ENCODE measurements at regions not wholly inside any gene's neighbourhood (a gene's known extent, or its start where the extent isn't known, plus 50 kb on each side); places are given as distances from the start of the nearest gene placed in this dataset.
A peak's percentile ranks its signal among the peaks of the same experiment; 100 is the strongest.

DNA sequence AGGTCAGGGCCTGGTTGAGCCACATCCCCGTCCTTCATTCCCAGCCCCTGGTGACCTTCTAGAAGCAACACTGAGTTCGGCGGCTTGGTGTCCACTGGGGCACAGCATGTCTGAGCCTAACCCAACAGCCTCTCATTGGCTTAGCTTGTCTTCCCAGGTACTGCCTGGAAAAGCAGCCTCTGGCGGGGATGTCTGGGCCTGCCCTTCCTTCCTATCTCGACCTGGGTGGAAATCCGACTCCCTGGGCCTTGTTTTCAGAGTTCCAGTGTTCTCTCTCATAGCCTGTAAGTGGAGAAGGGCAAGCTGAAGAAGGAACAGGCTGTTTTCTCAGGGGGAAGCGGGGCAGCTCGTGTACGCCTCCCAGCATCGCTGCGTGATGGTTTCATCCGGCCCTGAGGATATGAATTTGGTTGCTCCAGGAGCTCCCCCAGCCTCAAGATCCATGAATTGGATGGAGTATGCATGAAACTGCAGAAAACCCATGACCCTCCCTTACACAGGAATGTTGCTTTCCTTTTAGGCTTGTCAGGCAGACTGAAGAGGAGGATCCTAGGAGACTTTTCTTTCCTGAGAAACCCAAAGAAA is 116.5 kb upstream of the IRF2BP2 start:
- Histone ChIP-seq H3K27ac (ENCODE audit: low read depth, low read length) (no peak overlapping the region), H3K4me1 (ENCODE audit: control insufficient read depth in 1 of 2, insufficient read depth in 2 of 2, low read length in 2 of 2) (peaks cover 46 to 71% of the 10 kb centered on the region in 2 experiments), H3K27me3 (ENCODE audit: insufficient read depth, low read length) (no peaks in the 10 kb centered on the region; the same call in 1 of the 2 replicates), H4K20me1 (ENCODE audit: insufficient read depth) (no peaks in the 10 kb centered on the region), H3K9ac (ENCODE audit: low read length) (no peak overlapping the region), H3K9me2 (ENCODE audit: insufficient read depth) (no peaks in the 10 kb centered on the region), H3K4me2 (ENCODE audit: low read length) (peak overlapping the region; percentile 34; the same call in 1 of the 2 replicates), H3K36me3 (ENCODE audit: control insufficient read depth in 1 of 2, insufficient read depth in 2 of 2, low read length in 2 of 2) (no peaks in the 10 kb centered on the region), H3K79me2 (ENCODE audit: insufficient read depth, low read length) (no peaks in the 10 kb centered on the region), H2AFZ (ENCODE audit: low read depth, low read length, poor library complexity, severe bottlenecking) (no peak overlapping the region), H3K4me3 (replicated peaks in 1 of 2; ENCODE audit: low read depth in 1 of 2, low read length in 2 of 2) (no peak overlapping the region), H3K9me3 (ENCODE audit: control insufficient read depth in 1 of 2, insufficient read depth in 1 of 2, low read depth in 1 of 2, low read length in 2 of 2) (no peaks in the 10 kb centered on the region)
- ChIA-PET RAD21 (ENCODE audit: low non-redundant PET in 1 of 2, low total read pairs in 2 of 2, uncharacterized antibody in 2 of 2, unreplicated experiment in 2 of 2) (no interaction called here), CTCF (no interaction called here), POLR2A (no interaction called here)
- no peak for DNase-seq (ENCODE audit: low read depth, low spot score)
- BruUV-seq (replicated peaks): no TSS peak
- intact Hi-C loops (cut with micrococcal nuclease): loop anchor here (10.0 kb wide), 1 partner anchor 232 kb away; no protein-coding TSS in a partner anchor
- TF ChIP-seq JUND (IDR thresholded peaks at IDR 0.05) (no peak), TCF7L2 (IDR thresholded peaks at IDR 0.05; ENCODE audit: borderline replicate concordance, extremely low read depth, insufficient read depth, insufficient read length) (no peak), CEBPB (IDR thresholded peaks at IDR 0.05; ENCODE audit: low read depth) (no peak), ELF1 (IDR thresholded peaks at IDR 0.05; ENCODE audit: borderline replicate concordance, low read depth) (no peak), EGR1 (IDR thresholded peaks at IDR 0.05; ENCODE audit: low read depth) (no peak), RAD21 (IDR thresholded peaks at IDR 0.05; ENCODE audit: low read depth) (no peak), YY1 (IDR thresholded peaks at IDR 0.05; ENCODE audit: extremely low read depth, insufficient replicate concordance, low read depth, low read length) (no peak), ZFX (IDR thresholded peaks at IDR 0.05) (no peak), SIN3A (IDR thresholded peaks at IDR 0.05; ENCODE audit: low read depth) (no peak), POLR2A (IDR thresholded peaks at IDR 0.05; ENCODE audit: borderline replicate concordance, extremely low read depth, insufficient read depth, insufficient read length) (no peak), FOSL1 (IDR thresholded peaks at IDR 0.05; ENCODE audit: low read depth) (no peak), EZH2 (IDR thresholded peaks at IDR 0.05) (no peak), EZH2phosphoT487 (IDR thresholded peaks at IDR 0.05; ENCODE audit: borderline replicate concordance) (no peak), POLR2AphosphoS5 (IDR thresholded peaks at IDR 0.05; ENCODE audit: low read depth, low read length) (no peak)
- TF ChIP-seq, protein P1, sequence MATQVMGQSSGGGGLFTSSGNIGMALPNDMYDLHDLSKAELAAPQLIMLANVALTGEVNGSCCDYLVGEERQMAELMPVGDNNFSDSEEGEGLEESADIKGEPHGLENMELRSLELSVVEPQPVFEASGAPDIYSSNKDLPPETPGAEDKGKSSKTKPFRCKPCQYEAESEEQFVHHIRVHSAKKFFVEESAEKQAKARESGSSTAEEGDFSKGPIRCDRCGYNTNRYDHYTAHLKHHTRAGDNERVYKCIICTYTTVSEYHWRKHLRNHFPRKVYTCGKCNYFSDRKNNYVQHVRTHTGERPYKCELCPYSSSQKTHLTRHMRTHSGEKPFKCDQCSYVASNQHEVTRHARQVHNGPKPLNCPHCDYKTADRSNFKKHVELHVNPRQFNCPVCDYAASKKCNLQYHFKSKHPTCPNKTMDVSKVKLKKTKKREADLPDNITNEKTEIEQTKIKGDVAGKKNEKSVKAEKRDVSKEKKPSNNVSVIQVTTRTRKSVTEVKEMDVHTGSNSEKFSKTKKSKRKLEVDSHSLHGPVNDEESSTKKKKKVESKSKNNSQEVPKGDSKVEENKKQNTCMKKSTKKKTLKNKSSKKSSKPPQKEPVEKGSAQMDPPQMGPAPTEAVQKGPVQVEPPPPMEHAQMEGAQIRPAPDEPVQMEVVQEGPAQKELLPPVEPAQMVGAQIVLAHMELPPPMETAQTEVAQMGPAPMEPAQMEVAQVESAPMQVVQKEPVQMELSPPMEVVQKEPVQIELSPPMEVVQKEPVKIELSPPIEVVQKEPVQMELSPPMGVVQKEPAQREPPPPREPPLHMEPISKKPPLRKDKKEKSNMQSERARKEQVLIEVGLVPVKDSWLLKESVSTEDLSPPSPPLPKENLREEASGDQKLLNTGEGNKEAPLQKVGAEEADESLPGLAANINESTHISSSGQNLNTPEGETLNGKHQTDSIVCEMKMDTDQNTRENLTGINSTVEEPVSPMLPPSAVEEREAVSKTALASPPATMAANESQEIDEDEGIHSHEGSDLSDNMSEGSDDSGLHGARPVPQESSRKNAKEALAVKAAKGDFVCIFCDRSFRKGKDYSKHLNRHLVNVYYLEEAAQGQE (IDR thresholded peaks at IDR 0.05; ENCODE audit: low read depth): no peak
- TF ChIP-seq, protein P2, sequence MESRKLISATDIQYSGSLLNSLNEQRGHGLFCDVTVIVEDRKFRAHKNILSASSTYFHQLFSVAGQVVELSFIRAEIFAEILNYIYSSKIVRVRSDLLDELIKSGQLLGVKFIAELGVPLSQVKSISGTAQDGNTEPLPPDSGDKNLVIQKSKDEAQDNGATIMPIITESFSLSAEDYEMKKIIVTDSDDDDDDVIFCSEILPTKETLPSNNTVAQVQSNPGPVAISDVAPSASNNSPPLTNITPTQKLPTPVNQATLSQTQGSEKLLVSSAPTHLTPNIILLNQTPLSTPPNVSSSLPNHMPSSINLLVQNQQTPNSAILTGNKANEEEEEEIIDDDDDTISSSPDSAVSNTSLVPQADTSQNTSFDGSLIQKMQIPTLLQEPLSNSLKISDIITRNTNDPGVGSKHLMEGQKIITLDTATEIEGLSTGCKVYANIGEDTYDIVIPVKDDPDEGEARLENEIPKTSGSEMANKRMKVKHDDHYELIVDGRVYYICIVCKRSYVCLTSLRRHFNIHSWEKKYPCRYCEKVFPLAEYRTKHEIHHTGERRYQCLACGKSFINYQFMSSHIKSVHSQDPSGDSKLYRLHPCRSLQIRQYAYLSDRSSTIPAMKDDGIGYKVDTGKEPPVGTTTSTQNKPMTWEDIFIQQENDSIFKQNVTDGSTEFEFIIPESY (IDR thresholded peaks at IDR 0.05; ENCODE audit: extremely low read depth, insufficient replicate concordance, low read length): no peak
- ATAC-seq: no peak
